NT2/D1 (cell line): ENCODE measurements at regions not wholly inside any gene's neighbourhood (a gene's known extent, or its start where the extent isn't known, plus 50 kb on each side); places are given as distances from the start of the nearest gene placed in this dataset.

ENCODE experiments used
- SUZ12 ChIP-seq: IDR thresholded peaks from 2 replicates; pipeline ENCODE4 v1.6.1; 2011; ENCODE audit not compliant: insufficient read length, insufficient read depth; ENCODE audit errors: extremely low read depth
- YY1 ChIP-seq: IDR thresholded peaks from 2 replicates; pipeline ENCODE4 v1.6.1; 2011; ENCODE audit not compliant: insufficient read length, insufficient read depth
- ZNF274 ChIP-seq: IDR thresholded peaks from 2 replicates; pipeline ENCODE4 v1.6.1; 2011; ENCODE audit warnings: mild to moderate bottlenecking, low read depth, low read length

DNA sequence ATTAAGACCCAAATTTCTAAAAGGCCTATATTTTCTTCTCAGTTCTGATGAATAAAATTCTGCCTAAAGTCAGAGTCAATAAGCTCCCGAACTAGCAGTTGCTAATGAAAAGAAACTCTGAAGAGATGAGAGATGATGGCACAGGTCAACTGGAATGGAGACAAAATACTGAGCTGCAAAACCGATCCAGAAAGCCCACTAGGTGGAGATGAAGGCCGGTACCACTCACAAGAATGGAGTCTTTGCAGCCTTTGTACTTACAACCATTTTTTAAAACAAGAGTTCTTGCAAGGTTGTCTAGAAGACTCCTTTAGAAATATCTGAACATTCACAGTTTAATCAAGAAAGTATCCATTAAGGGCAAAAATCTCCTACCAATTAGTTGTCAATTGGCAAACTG is 119.9 kb upstream of the TJP1 start:
- TF ChIP-seq YY1 (no peak), ZNF274 (no peak), SUZ12 (no peak)
